IPS DF 4.7 (cell line): ENCODE measurements at regions not wholly inside any gene's neighbourhood (a gene's known extent, or its start where the extent isn't known, plus 50 kb on each side); places are given as distances from the start of the nearest gene placed in this dataset.
"Not testable (repeated sequence)": the region's sequence is repeated elsewhere in the genome, so short reads cannot be mapped to it uniquely, and the experiment has no call there.

Experiments used
- DNase-seq: peaks from one replicate; pipeline ENCODE4 v3.0.0-alpha.2; 2013; ENCODE audit warnings: low spot score; ENCODE audit errors: extremely low read depth

- no peak for DNase-seq
These were observed 144.5 kb downstream of the TM2D1 start for GRCh38 chr1:61580417-61580816.

- DNase-seq, result no peak
These were observed 145.1 kb downstream of the TM2D1 start for GRCh38 chr1:61579802-61580201.

- DNase-seq, result no peak
These were observed 152.9 kb downstream of the TM2D1 start for GRCh38 chr1:61572046-61572445.

GRCh38 chr1:61570191-61570590 lies 154.8 kb downstream of the TM2D1 start:
- no peak for DNase-seq

- DNase-seq, result no peak
These were observed 155.7 kb downstream of the TM2D1 start for GRCh38 chr1:61569303-61569621.

- no peak for DNase-seq
These were observed 156.3 kb downstream of the TM2D1 start for GRCh38 chr1:61568460-61569302.

GRCh38 chr1:61566177-61566576 lies 158.8 kb downstream of the TM2D1 start:
- DNase-seq, result no peak

GRCh38 chr1:61563611-61564010 lies 161.3 kb downstream of the TM2D1 start:
- DNase-seq, result no peak

- no peak for DNase-seq
These were observed 163.3 kb downstream of the TM2D1 start for GRCh38 chr1:61561666-61562065.

GRCh38 chr1:61560385-61560784 lies 164.6 kb downstream of the TM2D1 start:
- DNase-seq, result no peak

- no peak for DNase-seq
These were observed 168.3 kb downstream of the TM2D1 start for GRCh38 chr1:61556631-61557030.

GRCh38 chr1:61552630-61553305 lies 172.2 kb downstream of the TM2D1 start:
- no peak for DNase-seq

GRCh38 chr1:61547302-61547701 lies 177.6 kb downstream of the TM2D1 start:
- DNase-seq, result not testable (repeated sequence)

GRCh38 chr1:61544870-61545269 lies 180.1 kb downstream of the TM2D1 start:
- not testable (repeated sequence) for DNase-seq

GRCh38 chr1:61543498-61543897 lies 181.4 kb downstream of the TM2D1 start:
- not testable (repeated sequence) for DNase-seq

- no peak for DNase-seq
These were observed 185.1 kb downstream of the TM2D1 start for GRCh38 chr1:61539720-61540462.

- DNase-seq, result no peak
These were observed 186.7 kb downstream of the TM2D1 start for GRCh38 chr1:61538228-61538627.

GRCh38 chr1:61536174-61537108 lies 188.5 kb downstream of the TM2D1 start:
- no peak for DNase-seq

GRCh38 chr1:61534847-61535246 lies 190.1 kb downstream of the TM2D1 start:
- DNase-seq, result no peak

- no peak for DNase-seq
These were observed 191.4 kb downstream of the TM2D1 start for GRCh38 chr1:61533546-61533945.

GRCh38 chr1:61531716-61532115 lies 193.2 kb downstream of the TM2D1 start:
- no peak for DNase-seq
